22Rv1 (cell line): ENCODE measurements at regions not wholly inside any gene's neighbourhood (a gene's known extent, or its start where the extent isn't known, plus 50 kb on each side); places are given as distances from the start of the nearest gene placed in this dataset.

Experiments
- H3K27ac ChIP-seq: fragments of 450-650 bp; 2 replicates; pipeline ENCODE4 v1.5.1; 2017
- ZFX ChIP-seq: fragments of 450-650 bp; IDR thresholded peaks from 2 replicates; pipeline ENCODE4 v1.6.1; 2017; ENCODE audit warnings: antibody characterized with exemption, borderline replicate concordance
- TF ChIP-seq, protein P1 (sequence below): fragments of 450-650 bp; IDR thresholded peaks from 2 replicates; pipeline ENCODE4 v1.5.1; 2017; ENCODE audit warnings: mild to moderate bottlenecking

DNA sequence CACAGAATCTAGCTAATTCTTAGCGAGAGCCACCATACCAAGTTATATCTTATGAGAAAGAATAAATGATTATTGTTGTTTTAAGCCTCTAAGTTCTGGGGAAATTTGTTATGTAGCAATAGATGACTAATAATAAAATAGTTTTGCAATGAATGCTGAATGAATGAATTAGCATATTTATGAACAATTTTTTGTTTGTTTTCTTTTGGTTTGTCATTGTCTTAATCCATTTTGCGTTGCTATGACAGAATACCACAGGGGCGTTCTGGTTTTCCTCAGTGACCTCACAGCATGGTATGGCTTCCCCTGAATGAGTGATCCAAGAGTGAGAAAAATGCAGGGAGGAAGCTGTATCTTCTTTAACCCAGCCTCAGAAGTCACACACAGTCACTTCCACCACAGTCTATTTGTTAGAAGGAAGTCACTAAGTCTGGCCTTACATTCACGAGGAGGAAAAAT is 53.8 kb upstream of the HPDL start:
- no peak for TF ChIP-seq ZFX
- TF ChIP-seq, protein P1, sequence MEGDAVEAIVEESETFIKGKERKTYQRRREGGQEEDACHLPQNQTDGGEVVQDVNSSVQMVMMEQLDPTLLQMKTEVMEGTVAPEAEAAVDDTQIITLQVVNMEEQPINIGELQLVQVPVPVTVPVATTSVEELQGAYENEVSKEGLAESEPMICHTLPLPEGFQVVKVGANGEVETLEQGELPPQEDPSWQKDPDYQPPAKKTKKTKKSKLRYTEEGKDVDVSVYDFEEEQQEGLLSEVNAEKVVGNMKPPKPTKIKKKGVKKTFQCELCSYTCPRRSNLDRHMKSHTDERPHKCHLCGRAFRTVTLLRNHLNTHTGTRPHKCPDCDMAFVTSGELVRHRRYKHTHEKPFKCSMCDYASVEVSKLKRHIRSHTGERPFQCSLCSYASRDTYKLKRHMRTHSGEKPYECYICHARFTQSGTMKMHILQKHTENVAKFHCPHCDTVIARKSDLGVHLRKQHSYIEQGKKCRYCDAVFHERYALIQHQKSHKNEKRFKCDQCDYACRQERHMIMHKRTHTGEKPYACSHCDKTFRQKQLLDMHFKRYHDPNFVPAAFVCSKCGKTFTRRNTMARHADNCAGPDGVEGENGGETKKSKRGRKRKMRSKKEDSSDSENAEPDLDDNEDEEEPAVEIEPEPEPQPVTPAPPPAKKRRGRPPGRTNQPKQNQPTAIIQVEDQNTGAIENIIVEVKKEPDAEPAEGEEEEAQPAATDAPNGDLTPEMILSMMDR = no peak
- no peak overlapping the region for H3K27ac ChIP-seq

DNA sequence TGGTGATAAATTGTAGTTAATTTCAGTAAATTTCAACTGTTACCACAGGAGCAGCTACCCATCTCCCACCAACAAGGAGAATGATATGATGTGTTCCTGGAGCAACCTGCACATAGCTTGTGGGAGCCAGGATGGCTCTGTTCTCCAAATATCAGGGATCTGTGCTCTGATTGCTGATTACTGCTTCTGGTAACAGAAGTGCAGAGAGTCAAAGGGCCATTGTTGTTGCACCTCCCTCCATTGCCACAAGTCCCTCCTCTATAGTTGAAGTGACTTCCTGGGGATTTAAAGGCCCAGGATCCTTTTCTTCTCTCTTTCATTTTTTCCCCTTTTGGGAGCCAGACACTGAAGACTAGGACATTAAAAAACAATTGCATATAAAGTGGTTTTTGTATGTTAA is 51.6 kb upstream of the HPDL start:
- no peak overlapping the region for H3K27ac ChIP-seq
- TF ChIP-seq, protein P1 = no peak
- no peak for TF ChIP-seq ZFX
